ENCODE measurements at regions not wholly inside any gene's neighbourhood (a gene's known extent, or its start where the extent isn't known, plus 50 kb on each side); places are given as distances from the start of the nearest gene placed in this dataset.

GRCh38 chr9:89655990-89656657 is 51.3 kb downstream of the GADD45G start:
- DNase-seq: no peak

GRCh38 chr9:89657295-89657694 is 52.5 kb downstream of the GADD45G start:
- no peak for DNase-seq

- no peak for DNase-seq
Observed at GRCh38 chr9:89657765-89658164, 53.0 kb downstream of the GADD45G start.

- DNase-seq: no peak
Observed at GRCh38 chr9:89658401-89658800, 53.6 kb downstream of the GADD45G start.

- no peak for DNase-seq
Observed at GRCh38 chr9:89658931-89659330, 54.1 kb downstream of the GADD45G start.

DNA sequence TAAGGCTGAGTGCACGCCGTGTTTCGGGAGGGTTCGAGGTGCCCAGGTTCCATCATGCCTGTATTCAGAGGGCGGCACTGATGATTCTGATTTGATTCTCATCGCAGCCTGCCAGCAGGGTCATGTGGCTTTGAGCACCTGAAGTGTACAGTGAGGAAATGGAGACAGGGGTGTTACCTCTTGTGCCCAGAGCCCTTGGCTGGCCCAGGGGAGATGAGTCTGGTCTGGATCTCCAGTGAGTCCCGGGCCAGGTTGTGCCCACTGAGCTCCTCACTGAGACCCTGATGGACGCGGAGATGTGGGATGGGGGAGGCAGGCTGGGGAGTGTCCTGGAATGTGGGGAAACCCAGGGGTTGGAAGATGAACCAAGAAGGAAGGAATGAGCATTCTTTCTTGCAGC is 54.7 kb downstream of the GADD45G start:
- no peak for DNase-seq

DNA sequence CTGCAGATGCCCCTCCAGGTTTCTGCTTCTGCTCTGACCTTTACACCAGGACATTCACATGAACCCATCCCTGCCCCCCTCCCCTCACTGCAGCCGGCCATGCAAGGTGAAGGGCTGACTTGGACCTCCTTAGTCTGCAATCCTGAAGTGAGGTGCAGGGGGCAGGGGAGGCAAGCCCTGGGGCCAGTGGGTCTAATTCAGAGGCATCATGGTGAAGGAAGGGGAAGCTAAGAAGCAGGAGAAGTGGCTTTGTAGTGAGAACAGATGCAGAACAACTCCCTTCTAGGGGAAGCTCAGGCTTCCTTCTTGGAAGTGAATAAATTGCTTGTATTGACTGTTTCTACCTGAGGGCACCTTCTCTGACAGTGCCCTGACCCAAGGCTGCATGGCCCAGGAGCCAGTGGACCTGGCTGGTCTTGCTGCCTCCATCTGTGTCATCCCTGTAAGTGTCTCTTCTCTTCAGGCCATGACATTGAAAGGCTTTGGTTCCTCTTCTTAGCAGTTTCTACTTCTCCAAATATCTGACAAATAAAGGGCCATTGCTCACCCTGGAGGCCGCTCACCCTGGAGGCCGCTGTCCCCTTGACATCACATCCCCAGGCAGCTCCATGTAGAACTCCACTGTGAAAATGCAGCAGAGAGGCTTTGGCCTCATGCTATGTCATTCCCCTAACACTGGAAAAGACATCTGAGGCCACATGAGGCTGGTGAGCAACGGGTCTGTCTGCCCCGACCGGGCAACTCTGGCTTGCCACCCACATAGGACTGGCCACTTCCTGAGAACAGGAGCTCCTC is 55.3 kb downstream of the GADD45G start:
- DNase-seq: no peak

DNA sequence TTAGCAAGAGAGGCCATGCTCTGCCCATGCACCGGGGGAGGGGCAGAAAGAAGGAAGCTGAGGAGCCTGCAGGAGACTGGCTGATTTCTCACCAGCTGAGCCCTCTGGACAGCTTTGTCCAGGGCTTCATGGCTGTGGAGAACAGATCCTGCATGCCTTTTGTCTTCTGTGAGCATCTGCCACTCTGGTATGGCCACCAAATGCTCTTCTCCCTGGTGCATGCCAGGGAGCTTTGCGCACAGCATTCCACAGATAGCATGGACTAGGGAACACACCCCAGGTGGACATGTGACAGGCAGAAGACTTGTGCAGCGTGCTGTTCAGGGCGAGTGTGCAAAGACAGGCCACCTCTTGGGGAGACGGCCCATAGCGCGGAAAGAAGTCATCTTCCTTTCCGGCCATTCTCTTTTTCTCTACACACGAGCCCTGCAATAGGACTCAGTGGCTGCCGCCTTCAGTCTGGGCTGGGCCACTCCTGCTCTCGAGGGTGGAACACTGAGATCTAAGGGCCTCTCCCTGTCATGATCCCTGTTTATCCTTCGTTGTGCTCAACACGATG is 56.7 kb downstream of the GADD45G start:
- DNase-seq: no peak

GRCh38 chr9:89661956-89662717 is 57.3 kb downstream of the GADD45G start:
- peak; percentile 89 for DNase-seq

GRCh38 chr9:89662718-89663613 is 58.2 kb downstream of the GADD45G start:
- no peak for DNase-seq

GRCh38 chr9:89663614-89663970 is 58.8 kb downstream of the GADD45G start:
- no peak for DNase-seq

DNA sequence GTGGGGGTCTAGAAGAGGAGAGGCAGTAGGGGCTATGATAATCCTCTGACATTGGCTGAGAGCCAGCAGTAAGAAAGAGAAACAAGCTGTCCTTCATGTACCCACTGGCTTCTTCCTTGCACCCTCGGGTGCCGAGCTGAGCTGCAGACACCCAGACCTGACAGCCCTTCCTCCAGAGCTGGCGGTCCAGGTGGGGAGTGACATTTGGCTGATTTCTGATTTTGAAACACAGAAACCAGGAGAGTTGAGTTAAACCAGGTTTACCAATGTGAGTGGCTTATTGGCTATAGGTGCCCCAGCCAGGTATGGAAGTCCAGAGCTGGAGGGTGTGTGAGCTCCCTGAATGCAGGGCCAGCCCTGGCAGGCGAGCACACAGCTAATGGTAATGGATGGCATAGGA is 59.2 kb downstream of the GADD45G start:
- DNase-seq: no peak

- no peak for DNase-seq
Observed at GRCh38 chr9:89664896-89665329, 60.1 kb downstream of the GADD45G start.

GRCh38 chr9:89666364-89666763 is 61.6 kb downstream of the GADD45G start:
- DNase-seq: no peak

GRCh38 chr9:89666950-89667349 is 62.1 kb downstream of the GADD45G start:
- DNase-seq: no peak

DNA sequence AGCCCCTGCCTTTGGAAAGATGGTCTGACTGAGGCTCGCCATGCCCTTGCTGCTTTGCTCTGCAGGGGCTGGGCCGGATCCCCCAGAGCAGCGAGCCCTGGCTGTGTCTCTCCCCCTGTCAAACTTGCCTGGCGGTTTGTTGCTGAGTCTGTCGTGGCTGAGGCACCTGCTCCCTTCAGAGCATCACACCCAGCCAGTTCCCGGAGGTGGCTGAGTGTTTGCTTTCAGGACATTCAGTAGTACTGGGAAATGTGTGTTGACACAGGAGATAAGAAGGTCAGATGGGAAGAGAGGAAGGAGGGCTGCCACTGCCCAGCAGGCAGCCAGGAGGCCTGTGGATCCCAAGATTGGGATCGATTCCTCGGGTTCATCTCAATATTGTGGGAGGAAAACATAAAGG is 62.9 kb downstream of the GADD45G start:
- DNase-seq: no peak

DNA sequence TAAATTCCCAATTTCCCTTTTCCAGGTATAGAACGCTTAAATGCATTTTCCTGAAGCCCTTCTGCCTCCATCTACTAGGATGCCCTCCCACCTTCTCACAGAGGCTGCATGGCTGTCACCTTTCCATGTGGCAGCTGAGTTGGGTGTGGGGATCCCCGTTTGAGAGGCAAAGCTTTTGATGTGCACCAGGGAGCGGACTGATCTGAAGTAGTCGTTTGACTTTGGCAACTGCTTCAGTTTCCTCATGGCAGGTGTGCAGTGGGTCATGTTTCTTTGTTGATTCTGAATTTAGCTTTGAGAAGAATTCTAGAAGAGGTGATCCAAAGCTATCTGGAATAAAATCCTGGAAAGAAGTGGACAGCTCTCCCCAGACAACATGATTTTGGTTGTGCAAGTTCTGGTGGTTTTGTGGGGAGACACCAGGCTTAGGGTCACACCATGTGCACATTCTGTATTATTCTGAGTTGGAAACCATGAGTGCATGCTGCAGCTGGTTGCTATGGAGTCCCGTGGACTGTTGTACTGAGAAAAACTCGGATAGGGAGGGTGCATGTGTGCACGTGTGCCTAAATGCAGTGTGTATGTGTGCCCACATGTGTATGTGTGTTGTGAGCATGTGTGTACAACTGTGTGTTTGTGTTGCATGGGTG is 63.5 kb downstream of the GADD45G start:
- DNase-seq: no peak

DNA sequence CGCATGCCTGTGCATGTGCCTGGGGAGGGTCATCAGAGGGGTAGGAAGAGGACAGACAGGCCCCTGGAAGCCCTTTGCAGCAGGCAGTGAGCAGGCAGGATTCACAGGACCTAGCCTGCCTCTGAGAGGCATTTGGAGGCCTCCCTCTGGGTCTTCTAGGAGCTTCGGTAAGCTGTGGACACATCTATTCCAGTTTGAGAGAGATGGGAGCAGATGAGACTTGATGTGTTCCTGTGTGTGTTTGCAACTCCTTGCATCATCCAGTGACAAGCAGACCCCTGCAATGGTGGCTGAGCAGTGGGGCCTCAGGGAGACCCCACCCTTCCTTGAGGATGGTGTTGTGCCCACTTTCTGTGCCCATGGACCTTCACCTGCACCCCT is 64.0 kb downstream of the GADD45G start:
- DNase-seq: no peak

DNA sequence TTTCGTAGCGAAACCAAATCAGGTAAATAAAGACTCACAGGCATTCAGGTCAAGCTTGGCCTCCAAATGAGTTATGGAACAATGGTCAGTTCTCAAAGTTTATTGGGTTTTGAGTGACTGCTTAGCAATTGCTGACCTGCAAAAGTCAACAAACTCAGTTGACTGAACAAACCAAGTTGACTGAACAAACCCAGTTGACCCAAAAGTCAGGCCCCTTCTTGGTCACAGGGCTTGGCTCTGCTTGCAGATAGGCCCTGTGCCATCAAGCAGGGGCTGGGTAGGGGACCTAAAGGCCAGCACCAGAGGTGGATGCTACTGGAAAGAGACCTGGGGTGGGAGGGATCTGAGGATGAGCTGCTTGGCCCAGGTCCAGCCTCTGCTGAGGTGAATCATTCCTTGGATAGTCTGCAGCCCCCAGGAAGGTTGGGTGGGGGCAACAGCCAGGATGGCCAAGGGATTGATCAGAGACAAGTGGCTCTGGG is 64.6 kb downstream of the GADD45G start:
- no peak for DNase-seq

- no peak for DNase-seq
Observed at GRCh38 chr9:89670114-89670513, 65.3 kb downstream of the GADD45G start.

- DNase-seq: no peak
Observed at GRCh38 chr9:89670801-89671434, 66.1 kb downstream of the GADD45G start.
